PC-3 (cell line): ENCODE measurements at regions not wholly inside any gene's neighbourhood (a gene's known extent, or its start where the extent isn't known, plus 50 kb on each side); places are given as distances from the start of the nearest gene placed in this dataset.
"Not testable (repeated sequence)": the region's sequence is repeated elsewhere in the genome, so short reads cannot be mapped to it uniquely, and the experiment has no call there.

ENCODE experiments used
- ATAC-seq: fragments of 200-7000 bp; cut with Tn5 transposase; 2 replicates; pipeline ENCODE4 v1.9.1; 2020; ENCODE audit warnings: mild to moderate bottlenecking, moderate library complexity
- BruUV-seq: library from RNA; stranded (reverse); fragments of 400-500 nt; replicated peaks from 2 replicates; lab custom pipeline; 2021; lab: Mats Ljungman, UMichigan
- CTCF ChIA-PET: fragments of 300-600 bp; sonication (Branson Sonifier 250); formaldehyde crosslinking; loops from one replicate; lab custom pipeline; 2022; ENCODE audit warnings: antibody characterized with exemption; lab: Charles Lee
- POLR2A ChIA-PET: fragments of 300-600 bp; sonication (Branson Sonifier 250); formaldehyde crosslinking; loops from one replicate; lab custom pipeline; 2022; ENCODE audit warnings: antibody characterized with exemption; ENCODE audit not compliant: unreplicated experiment; lab: Charles Lee
- DNase-seq: peaks from one replicate; pipeline ENCODE4 v3.0.0-alpha.2; 2015
- H2AFZ ChIP-seq: fragments of 300-600 bp; sonication (generic); 2 replicates; pipeline ENCODE4 v1.6.0; 2016; ENCODE audit warnings: antibody characterized with exemption, low read length
- H3F3A ChIP-seq: fragments of 300-600 bp; sonication (generic); one replicate; pipeline ENCODE4 v1.6.0; 2017; ENCODE audit warnings: antibody characterized with exemption, low read length, control low read depth, mild to moderate bottlenecking; ENCODE audit not compliant: unreplicated experiment
- H3K27ac ChIP-seq: fragments of 300-600 bp; sonication (generic); 2 replicates; pipeline ENCODE4 v1.5.1; 2016; ENCODE audit warnings: mild to moderate bottlenecking, low read length
- H3K27me3 ChIP-seq: fragments of 300-600 bp; sonication (generic); 2 replicates; pipeline ENCODE4 v1.6.1; 2016; ENCODE audit warnings: low read length, mixed read lengths
- H3K36me3 ChIP-seq: fragments of 300-600 bp; sonication (generic); 2 replicates; pipeline ENCODE4 v1.6.1; 2016; ENCODE audit warnings: low read depth, mixed run types, low read length, mixed read lengths
- H3K4me1 ChIP-seq: fragments of 300-600 bp; sonication (generic); 2 replicates; pipeline ENCODE4 v1.5.1; 2016; ENCODE audit warnings: low read length; ENCODE audit not compliant: insufficient read depth
- H3K4me2 ChIP-seq: fragments of 300-600 bp; sonication (generic); 2 replicates; pipeline ENCODE4 v1.6.0; 2016; ENCODE audit warnings: low read length
- H3K4me3 ChIP-seq: fragments of 300-600 bp; sonication (generic); 2 replicates; pipeline ENCODE4 v1.5.1; 2016; ENCODE audit warnings: mild to moderate bottlenecking, low read length, mixed read lengths
- H3K79me2 ChIP-seq: fragments of 300-600 bp; sonication (generic); 2 replicates; pipeline ENCODE4 v1.6.1; 2017; ENCODE audit warnings: low read length, mixed read lengths
- H3K9ac ChIP-seq: fragments of 300-600 bp; sonication (generic); 2 replicates; pipeline ENCODE4 v1.6.0; 2016; ENCODE audit warnings: mild to moderate bottlenecking, low read length
- H3K9me2 ChIP-seq: fragments of 300-600 bp; sonication (generic); replicated peaks from 2 replicates; pipeline ENCODE4 v1.6.1; 2016; ENCODE audit warnings: mixed run types, low read length, mixed read lengths
- H3K9me3 ChIP-seq: fragments of 300-600 bp; sonication (generic); 2 replicates; pipeline ENCODE4 v1.6.1; 2016; ENCODE audit warnings: low read length, mixed read lengths
- H4K20me1 ChIP-seq: fragments of 300-600 bp; sonication (generic); 2 replicates; pipeline ENCODE4 v1.6.1; 2016; ENCODE audit warnings: low read length, mixed read lengths
- EZH2 ChIP-seq: fragments of 300-600 bp; sonication (generic); IDR thresholded peaks from one replicate; pipeline ENCODE4 v1.6.1; 2017; ENCODE audit warnings: antibody characterized with exemption, mild to moderate bottlenecking, low read length; ENCODE audit not compliant: unreplicated experiment
- EZH2phosphoT487 ChIP-seq: fragments of 300-600 bp; sonication (generic); IDR thresholded peaks from 2 replicates; pipeline ENCODE4 v1.6.1; 2018; ENCODE audit warnings: mild to moderate bottlenecking, antibody characterized with exemption, low read length, borderline replicate concordance
- intact Hi-C: fragments of 100-400 bp; cut with micrococcal nuclease; formaldehyde crosslinking; loops from 2 replicates; pipeline ENCODE4 v1.9.0; 2023
- TF ChIP-seq, protein P1 (sequence below): fragments of 300-600 bp; sonication (generic); conservative IDR thresholded peaks from 2 replicates; pipeline ENCODE4 v1.5.1; 2017; ENCODE audit warnings: antibody characterized with exemption, low read depth, mild to moderate bottlenecking, low read length

DNA sequence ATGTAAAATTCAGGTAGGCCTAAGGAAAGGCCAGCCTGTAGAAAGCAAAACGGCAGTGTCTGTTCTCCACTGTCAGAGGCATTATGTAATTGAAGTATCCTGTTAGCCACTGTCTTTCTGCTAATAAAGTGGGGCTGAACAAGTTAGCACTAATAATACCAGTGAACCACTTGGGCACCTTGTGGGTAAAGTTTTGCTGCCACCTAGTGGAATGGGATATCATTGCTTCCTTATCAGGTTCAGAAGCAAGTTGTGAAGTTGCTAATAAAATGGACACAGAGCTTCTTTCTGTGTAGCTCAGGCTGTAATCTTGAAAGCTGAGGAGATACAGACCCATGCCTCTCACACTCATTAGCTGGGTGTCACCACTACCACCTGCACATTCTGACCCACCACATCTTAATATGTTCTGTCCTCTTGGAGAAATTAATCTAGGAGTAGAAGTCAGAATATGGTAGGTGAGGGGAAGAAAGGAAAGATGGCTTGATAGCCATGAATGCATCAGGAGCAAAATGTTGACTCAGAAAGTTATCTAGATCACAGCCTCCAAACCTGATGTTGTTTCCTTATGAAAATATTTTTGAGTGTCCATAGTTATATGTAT, 175.1 kb downstream of the SEPTIN7 start:
- Histone ChIP-seq H3K9ac (no peak overlapping the region), H3K9me3 (no peaks in the 10 kb centered on the region), H3K27me3 (no peaks in the 10 kb centered on the region), H3K27ac (no peak overlapping the region), H4K20me1 (no peaks in the 10 kb centered on the region), H3K79me2 (no peaks in the 10 kb centered on the region), H2AFZ (no peak overlapping the region), H3K9me2 (no peaks in the 10 kb centered on the region), H3K4me3 (no peak overlapping the region), H3F3A (no peaks in the 10 kb centered on the region), H3K4me1 (no peaks in the 10 kb centered on the region), H3K4me2 (no peak overlapping the region), H3K36me3 (no peaks in the 10 kb centered on the region)
- ChIA-PET CTCF (interaction anchor here (0.6 to 1.4 kb wide), 4 partner anchors 9 to 270 kb away, joined by 3 to 14 read pairs (median 4); no protein-coding TSS in a partner anchor), POLR2A (no interaction called here)
- peak; percentile 98 for ATAC-seq
- peak; percentile 84 for DNase-seq
- no TSS peak for BruUV-seq
- intact Hi-C loops: loop anchor here (1.0 to 5.0 kb wide), 2 partner anchors 59 to 269 kb away; no protein-coding TSS in a partner anchor
- TF ChIP-seq, protein P1, sequence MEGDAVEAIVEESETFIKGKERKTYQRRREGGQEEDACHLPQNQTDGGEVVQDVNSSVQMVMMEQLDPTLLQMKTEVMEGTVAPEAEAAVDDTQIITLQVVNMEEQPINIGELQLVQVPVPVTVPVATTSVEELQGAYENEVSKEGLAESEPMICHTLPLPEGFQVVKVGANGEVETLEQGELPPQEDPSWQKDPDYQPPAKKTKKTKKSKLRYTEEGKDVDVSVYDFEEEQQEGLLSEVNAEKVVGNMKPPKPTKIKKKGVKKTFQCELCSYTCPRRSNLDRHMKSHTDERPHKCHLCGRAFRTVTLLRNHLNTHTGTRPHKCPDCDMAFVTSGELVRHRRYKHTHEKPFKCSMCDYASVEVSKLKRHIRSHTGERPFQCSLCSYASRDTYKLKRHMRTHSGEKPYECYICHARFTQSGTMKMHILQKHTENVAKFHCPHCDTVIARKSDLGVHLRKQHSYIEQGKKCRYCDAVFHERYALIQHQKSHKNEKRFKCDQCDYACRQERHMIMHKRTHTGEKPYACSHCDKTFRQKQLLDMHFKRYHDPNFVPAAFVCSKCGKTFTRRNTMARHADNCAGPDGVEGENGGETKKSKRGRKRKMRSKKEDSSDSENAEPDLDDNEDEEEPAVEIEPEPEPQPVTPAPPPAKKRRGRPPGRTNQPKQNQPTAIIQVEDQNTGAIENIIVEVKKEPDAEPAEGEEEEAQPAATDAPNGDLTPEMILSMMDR: peak; percentile 80
- no peak for TF ChIP-seq EZH2phosphoT487

DNA sequence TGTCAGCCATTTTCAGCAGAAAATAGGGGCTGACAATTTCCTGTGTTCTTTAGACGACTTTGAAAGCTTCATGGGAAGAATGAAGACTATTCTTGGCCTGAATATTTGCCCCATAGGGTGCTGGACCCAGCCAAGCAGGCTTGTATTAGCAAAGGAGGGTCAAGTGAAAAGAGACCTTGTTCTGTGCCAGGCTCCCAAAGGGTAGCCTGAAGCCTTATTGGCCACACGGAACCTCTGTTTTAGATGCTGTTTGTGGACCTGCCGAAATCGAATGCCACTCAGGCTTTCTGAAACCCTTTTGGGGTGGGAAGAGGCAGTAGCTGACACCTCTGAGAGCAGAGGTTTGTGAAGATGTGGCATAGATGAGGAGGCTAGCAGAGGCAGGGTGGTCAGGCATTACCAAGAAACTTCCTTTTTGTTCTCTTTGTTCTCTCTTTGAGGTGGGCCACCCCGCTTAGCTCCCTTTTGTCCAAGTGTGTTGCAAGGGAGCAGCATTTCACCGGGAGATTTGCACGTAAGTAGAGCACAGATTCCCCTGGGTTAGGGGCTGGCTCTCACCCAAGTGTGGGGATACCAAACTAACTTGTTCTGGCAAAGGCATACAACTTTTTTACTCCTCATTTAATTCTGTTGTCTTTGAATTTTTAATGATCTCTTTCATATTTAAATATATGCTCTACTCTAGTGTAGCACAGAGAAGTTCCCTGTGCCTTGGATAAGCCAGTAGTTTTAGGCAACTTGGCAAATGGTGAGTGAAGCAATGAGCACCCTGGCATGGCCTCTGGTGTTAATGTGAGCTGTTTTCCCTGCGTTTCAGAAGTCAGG, 174.0 kb upstream of the EEPD1 start:
- POLR2A ChIA-PET, H3K36me3 ChIP-seq, H2AFZ ChIP-seq, H3K4me3 ChIP-seq, H3K9ac ChIP-seq, CTCF ChIA-PET, ATAC-seq, DNase-seq, H3K4me1 ChIP-seq, H3K79me2 ChIP-seq, H3K9me3 ChIP-seq, H3K27ac ChIP-seq, H3K4me2 ChIP-seq, H3K27me3 ChIP-seq, BruUV-seq, H4K20me1 ChIP-seq, H3F3A ChIP-seq, H3K9me2 ChIP-seq: not testable (repeated sequence)
- intact Hi-C loops: loop anchor here (5.0 kb wide), 1 partner anchor 272 kb away; no protein-coding TSS in a partner anchor

DNA sequence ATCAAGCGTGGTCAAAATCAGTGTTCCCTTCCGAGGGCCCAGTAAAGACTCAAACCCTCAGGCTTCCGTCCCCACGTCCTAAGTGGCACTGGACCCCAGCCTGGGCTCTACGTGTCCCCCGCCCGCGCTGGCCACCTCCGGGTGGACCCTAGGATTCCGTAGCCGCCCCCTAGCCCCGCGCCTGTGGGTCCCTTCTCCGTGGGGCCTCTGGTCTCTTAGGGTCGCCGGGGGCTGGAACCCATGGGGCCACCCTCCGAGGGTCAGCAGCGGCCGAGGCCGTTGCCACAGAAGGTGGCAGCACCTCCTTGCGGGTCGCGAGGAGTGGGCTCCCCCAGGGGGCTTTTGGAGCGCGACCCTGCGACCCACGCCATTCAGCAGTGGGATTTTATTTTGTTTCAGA, 170.5 kb upstream of the EEPD1 start:
- Histone ChIP-seq H3K9me2 (no peaks in the 10 kb centered on the region), H3K9ac (no peak overlapping the region), H4K20me1 (no peaks in the 10 kb centered on the region), H3K4me3 (no peak overlapping the region), H3F3A (no peaks in the 10 kb centered on the region), H3K27me3 (no peaks in the 10 kb centered on the region), H2AFZ (no peak overlapping the region), H3K4me1 (peaks cover 15% of the 10 kb centered on the region), H3K27ac (no peak overlapping the region), H3K36me3 (no peaks in the 10 kb centered on the region), H3K79me2 (no peaks in the 10 kb centered on the region), H3K9me3 (no peaks in the 10 kb centered on the region), H3K4me2 (no peak overlapping the region)
- no TSS peak for BruUV-seq
- no peak for DNase-seq
- ChIA-PET POLR2A (no interaction called here), CTCF (no interaction called here)
- intact Hi-C loops: no loop called here
- TF ChIP-seq, protein P1: no peak
- TF ChIP-seq EZH2 (no peak), EZH2phosphoT487 (no peak)
- no peak for ATAC-seq
